ENCODE measurements at regions not wholly inside any gene's neighbourhood (a gene's known extent, or its start where the extent isn't known, plus 50 kb on each side); places are given as distances from the start of the nearest gene placed in this dataset.

DNA sequence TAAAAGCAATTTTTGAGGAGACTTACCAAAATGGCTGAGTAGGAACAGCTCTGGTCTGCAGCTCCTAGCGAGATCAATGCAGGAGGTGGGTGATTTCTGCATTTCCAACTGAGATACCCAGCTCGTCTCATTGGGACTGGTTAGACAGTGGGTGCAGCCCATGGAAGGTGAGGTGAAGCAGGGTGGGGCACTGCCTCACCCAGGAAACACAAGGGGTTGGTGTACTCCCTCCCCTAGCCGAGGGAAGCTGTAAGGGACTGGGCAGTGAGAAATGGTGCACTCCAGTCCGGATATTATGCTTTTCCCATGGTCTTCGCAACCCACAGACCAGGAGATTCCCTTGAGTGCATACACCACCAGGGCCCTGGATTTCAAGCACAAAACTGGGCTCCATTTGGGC is 419.0 kb downstream of the NUP35 start:
- H3K79me2 ChIP-seq (ENCODE audit: control insufficient read depth, insufficient read depth, low read length) = no peaks in the 10 kb centered on the region
- POLR2A ChIA-PET = no interaction called here
- no peaks in the 10 kb centered on the region for H3K27me3 ChIP-seq (ENCODE audit: control insufficient read depth in 2 of 2, insufficient read depth in 2 of 2, low read length in 2 of 2)
- intact Hi-C loops (cut with micrococcal nuclease) = no loop called here
- no TSS peak for BruUV-seq (replicated peaks)
- CTCF ChIA-PET = interaction anchor here (1.1 kb wide), 1 partner anchor 294 kb away, joined by 3 read pairs; no protein-coding TSS in a partner anchor
- no peak for DNase-seq (ENCODE audit: low read depth, low spot score)
- no peak overlapping the region for H3K4me2 ChIP-seq (ENCODE audit: insufficient read depth, low read length)
- H3K4me1 ChIP-seq (ENCODE audit: control insufficient read depth, extremely low read depth, insufficient read depth, low read length) = no peaks in the 10 kb centered on the region
- no peak for FAIRE-seq
- H3K9me1 ChIP-seq (replicated peaks; ENCODE audit: control insufficient read depth, extremely low read depth, insufficient read depth, low read length) = no peaks in the 10 kb centered on the region
- H4K20me1 ChIP-seq (replicated peaks; ENCODE audit: control insufficient read depth, extremely low read depth, insufficient read depth, low read length) = no peaks in the 10 kb centered on the region
- H3K4me3 ChIP-seq (replicated peaks in 1 of 3; ENCODE audit: insufficient read depth in 1 of 3, low read depth in 1 of 3, low read length in 3 of 3) = no peak overlapping the region
- no peak overlapping the region for H3K9ac ChIP-seq (replicated peaks; ENCODE audit: extremely low read depth, insufficient read depth, low read length)
- H3K36me3 ChIP-seq (ENCODE audit: control insufficient read depth in 2 of 2, extremely low read depth in 1 of 2, insufficient read depth in 2 of 2, low read length in 2 of 2) = no peaks in the 10 kb centered on the region
- dilution Hi-C loops (cut with MboI; ENCODE audit: extremely low pct_ligation_motif_present, low sequenced_read_pairs) = no loop called here
- no peak overlapping the region for H2AFZ ChIP-seq (ENCODE audit: low read depth, low read length)
- no peak overlapping the region for H3K27ac ChIP-seq (ENCODE audit: insufficient read depth, low read depth, low read length)
- no peaks in the 10 kb centered on the region for H3K9me3 ChIP-seq (replicated peaks; ENCODE audit: control insufficient read depth, insufficient read depth, low read length)
- TF ChIP-seq, protein P1, sequence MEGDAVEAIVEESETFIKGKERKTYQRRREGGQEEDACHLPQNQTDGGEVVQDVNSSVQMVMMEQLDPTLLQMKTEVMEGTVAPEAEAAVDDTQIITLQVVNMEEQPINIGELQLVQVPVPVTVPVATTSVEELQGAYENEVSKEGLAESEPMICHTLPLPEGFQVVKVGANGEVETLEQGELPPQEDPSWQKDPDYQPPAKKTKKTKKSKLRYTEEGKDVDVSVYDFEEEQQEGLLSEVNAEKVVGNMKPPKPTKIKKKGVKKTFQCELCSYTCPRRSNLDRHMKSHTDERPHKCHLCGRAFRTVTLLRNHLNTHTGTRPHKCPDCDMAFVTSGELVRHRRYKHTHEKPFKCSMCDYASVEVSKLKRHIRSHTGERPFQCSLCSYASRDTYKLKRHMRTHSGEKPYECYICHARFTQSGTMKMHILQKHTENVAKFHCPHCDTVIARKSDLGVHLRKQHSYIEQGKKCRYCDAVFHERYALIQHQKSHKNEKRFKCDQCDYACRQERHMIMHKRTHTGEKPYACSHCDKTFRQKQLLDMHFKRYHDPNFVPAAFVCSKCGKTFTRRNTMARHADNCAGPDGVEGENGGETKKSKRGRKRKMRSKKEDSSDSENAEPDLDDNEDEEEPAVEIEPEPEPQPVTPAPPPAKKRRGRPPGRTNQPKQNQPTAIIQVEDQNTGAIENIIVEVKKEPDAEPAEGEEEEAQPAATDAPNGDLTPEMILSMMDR (IDR thresholded peaks at IDR 0.05; ENCODE audit: extremely low read depth in 1 of 2, insufficient read depth in 1 of 2, low read depth in 1 of 2, low read length in 2 of 2) = no peak
- no peak for TF ChIP-seq FOS (IDR thresholded peaks at IDR 0.05; ENCODE audit: borderline replicate concordance, insufficient read depth, low read length)
- TF ChIP-seq MAX (IDR thresholded peaks at IDR 0.05; ENCODE audit: insufficient read depth, insufficient read length) = no peak
- no peak for TF ChIP-seq EZH2 (IDR thresholded peaks at IDR 0.05; ENCODE audit: borderline replicate concordance, low read depth, low read length, severe bottlenecking)
- TF ChIP-seq GATA2 (IDR thresholded peaks at IDR 0.05; ENCODE audit: insufficient read depth, insufficient read length, low read depth, low read length) = no peak
- TF ChIP-seq MYC (IDR thresholded peaks at IDR 0.05; ENCODE audit: low read depth, low read length) = no peak
- no peak for TF ChIP-seq POLR2AphosphoS5 (IDR thresholded peaks at IDR 0.05; ENCODE audit: insufficient read depth, low read depth, low read length)
- TF ChIP-seq JUN (IDR thresholded peaks at IDR 0.05; ENCODE audit: borderline replicate concordance, insufficient read depth, insufficient read length, low read depth) = no peak
- no peak for TF ChIP-seq POLR2A (IDR thresholded peaks at IDR 0.05; ENCODE audit: low read depth, low read length)

Measured in endothelial cell of umbilical vein (primary cell).